ENCODE measurements at regions not wholly inside any gene's neighbourhood (a gene's known extent, or its start where the extent isn't known, plus 50 kb on each side); places are given as distances from the start of the nearest gene placed in this dataset.

DNA sequence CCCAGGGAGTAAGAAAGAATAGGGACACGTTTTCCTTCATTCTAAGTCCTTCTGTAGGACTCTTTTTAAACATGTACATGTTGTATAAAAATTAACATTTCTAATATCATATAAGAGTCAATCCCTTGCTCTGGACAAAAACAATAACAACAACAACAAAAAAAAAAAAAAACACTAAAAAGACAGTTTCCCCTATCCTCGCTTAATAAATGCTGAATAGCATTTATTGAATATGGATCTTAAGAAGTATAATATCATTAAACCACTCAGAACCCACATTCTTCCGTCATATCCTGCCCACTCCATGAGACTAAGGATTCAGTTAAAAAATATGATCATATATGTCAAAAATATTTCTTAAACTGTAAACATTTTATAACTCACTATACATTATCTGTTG lies 145.1 kb downstream of the AQP9 start:
- Histone ChIP-seq H3K4me1 (peaks cover 13% of the 10 kb centered on the region), H3K36me3 (ENCODE audit: control insufficient read depth, insufficient read depth, low read length) (no peaks in the 10 kb centered on the region), H3K4me3 (ENCODE audit: low read depth, low read length) (no peak overlapping the region), H3K9me3 (no peaks in the 10 kb centered on the region), H3K27me3 (replicated peaks; ENCODE audit: control insufficient read depth, insufficient read depth, low read length) (no peaks in the 10 kb centered on the region)
- no peak for DNase-seq
- BruUV-seq (replicated peaks), result no TSS peak
- Mint-ChIP-seq H3K4me3 (ENCODE audit: unreplicated experiment) (no peak overlapping the region), H3K27ac (ENCODE audit: unreplicated experiment) (no peak overlapping the region), H3K27me3 (ENCODE audit: insufficient read depth, unreplicated experiment) (no peaks in the 10 kb centered on the region), H3K4me1 (ENCODE audit: low read depth, unreplicated experiment) (peaks cover 14% of the 10 kb centered on the region), H3K36me3 (ENCODE audit: insufficient read depth, unreplicated experiment) (no peaks in the 10 kb centered on the region), H3K9me3 (ENCODE audit: unreplicated experiment) (no peaks in the 10 kb centered on the region)
- TF ChIP-seq, protein P1, sequence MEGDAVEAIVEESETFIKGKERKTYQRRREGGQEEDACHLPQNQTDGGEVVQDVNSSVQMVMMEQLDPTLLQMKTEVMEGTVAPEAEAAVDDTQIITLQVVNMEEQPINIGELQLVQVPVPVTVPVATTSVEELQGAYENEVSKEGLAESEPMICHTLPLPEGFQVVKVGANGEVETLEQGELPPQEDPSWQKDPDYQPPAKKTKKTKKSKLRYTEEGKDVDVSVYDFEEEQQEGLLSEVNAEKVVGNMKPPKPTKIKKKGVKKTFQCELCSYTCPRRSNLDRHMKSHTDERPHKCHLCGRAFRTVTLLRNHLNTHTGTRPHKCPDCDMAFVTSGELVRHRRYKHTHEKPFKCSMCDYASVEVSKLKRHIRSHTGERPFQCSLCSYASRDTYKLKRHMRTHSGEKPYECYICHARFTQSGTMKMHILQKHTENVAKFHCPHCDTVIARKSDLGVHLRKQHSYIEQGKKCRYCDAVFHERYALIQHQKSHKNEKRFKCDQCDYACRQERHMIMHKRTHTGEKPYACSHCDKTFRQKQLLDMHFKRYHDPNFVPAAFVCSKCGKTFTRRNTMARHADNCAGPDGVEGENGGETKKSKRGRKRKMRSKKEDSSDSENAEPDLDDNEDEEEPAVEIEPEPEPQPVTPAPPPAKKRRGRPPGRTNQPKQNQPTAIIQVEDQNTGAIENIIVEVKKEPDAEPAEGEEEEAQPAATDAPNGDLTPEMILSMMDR (IDR thresholded peaks at IDR 0.05; ENCODE audit: insufficient read depth in 1 of 2, low read depth in 1 of 2, low read length in 1 of 2, severe bottlenecking in 1 of 2, unreplicated experiment in 1 of 2), result no peak
- intact Hi-C loops (cut with micrococcal nuclease; ENCODE audit: unreplicated experiment), result no loop called here
- ChIA-PET CTCF (no interaction called here), POLR2A (no interaction called here)

DNA sequence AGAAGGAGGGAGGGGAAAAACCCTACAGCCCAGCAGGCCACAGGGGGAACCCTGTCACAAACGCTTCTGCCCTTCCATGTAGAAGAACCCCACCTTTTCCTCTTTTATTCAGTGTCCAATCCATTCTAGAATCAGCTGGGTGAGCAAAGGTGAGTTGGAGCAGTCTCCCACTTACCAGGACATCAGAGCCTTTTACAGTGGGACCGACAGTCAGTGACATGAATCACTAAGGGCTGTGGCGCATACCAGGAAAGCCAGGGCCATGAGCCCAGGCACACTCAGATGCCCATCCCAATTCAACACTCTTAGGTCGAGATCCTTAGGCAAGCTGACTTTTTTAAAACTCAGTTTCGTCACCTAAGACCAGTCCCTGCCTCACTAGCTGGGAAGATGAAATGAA lies 146.1 kb downstream of the AQP9 start:
- H3K36me3 ChIP-seq (ENCODE audit: control insufficient read depth, insufficient read depth, low read length), result no peaks in the 10 kb centered on the region
- no peaks in the 10 kb centered on the region for H3K27me3 Mint-ChIP-seq (ENCODE audit: insufficient read depth, unreplicated experiment)
- no peak overlapping the region for H3K27ac Mint-ChIP-seq (ENCODE audit: unreplicated experiment)
- BruUV-seq (replicated peaks), result no TSS peak
- intact Hi-C loops (cut with micrococcal nuclease; ENCODE audit: unreplicated experiment), result no loop called here
- H3K36me3 Mint-ChIP-seq (ENCODE audit: insufficient read depth, unreplicated experiment), result no peaks in the 10 kb centered on the region
- H3K4me3 Mint-ChIP-seq (ENCODE audit: unreplicated experiment), result no peak overlapping the region
- DNase-seq, result no peak
- no peaks in the 10 kb centered on the region for H3K9me3 ChIP-seq
- ChIA-PET POLR2A (no interaction called here), CTCF (no interaction called here)
- H3K27me3 ChIP-seq (replicated peaks; ENCODE audit: control insufficient read depth, insufficient read depth, low read length), result no peaks in the 10 kb centered on the region
- peaks cover 13% of the 10 kb centered on the region for H3K4me1 ChIP-seq
- H3K4me3 ChIP-seq (ENCODE audit: low read depth, low read length), result no peak overlapping the region
- H3K9me3 Mint-ChIP-seq (ENCODE audit: unreplicated experiment), result no peaks in the 10 kb centered on the region
- TF ChIP-seq, protein P1 (IDR thresholded peaks at IDR 0.05; ENCODE audit: insufficient read depth in 1 of 2, low read depth in 1 of 2, low read length in 1 of 2, severe bottlenecking in 1 of 2, unreplicated experiment in 1 of 2), result no peak
- H3K4me1 Mint-ChIP-seq (ENCODE audit: low read depth, unreplicated experiment), result peaks cover 14% of the 10 kb centered on the region

DNA sequence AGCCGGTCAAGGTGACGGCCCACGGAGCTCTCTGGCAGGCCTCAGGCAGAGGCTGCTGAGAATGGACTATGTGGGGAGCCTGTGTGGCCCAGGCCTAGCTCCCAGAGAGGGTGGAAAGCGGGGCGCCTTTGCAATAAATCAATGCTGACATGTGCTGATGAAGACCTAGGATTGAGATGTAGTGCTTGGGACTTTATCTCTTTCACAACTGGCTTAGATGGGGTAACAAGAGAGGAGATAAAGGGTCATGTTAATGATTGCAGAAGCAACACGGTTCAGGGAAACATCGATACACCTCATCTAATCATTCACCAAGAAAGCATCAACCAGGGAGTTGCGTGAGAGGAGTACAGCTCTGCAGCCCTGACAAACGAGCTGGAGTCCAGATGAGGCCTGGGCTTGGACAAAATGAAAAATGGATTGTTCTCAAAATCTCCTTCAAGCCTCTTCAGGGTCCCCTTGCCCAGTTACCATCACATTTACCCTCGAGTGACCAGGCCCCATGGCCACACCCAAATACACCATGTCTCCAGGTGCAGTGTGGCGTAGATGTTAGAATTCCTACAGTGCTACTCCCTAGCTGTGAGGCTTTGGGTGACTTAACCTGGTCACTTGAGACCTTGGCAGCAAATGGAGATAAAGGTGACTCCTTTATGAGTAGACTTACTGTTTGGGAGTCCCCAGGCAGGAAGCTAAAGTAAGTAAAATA lies 146.4 kb upstream of the LIPC start:
- no peak for DNase-seq
- CTCF ChIA-PET, result no interaction called here
- no TSS peak for BruUV-seq (replicated peaks)
- TF ChIP-seq, protein P1 (IDR thresholded peaks at IDR 0.05; ENCODE audit: insufficient read depth in 1 of 2, low read depth in 1 of 2, low read length in 1 of 2, severe bottlenecking in 1 of 2, unreplicated experiment in 1 of 2), result no peak
- Histone ChIP-seq H3K27me3 (replicated peaks; ENCODE audit: control insufficient read depth, insufficient read depth, low read length) (no peaks in the 10 kb centered on the region), H3K36me3 (ENCODE audit: control insufficient read depth, insufficient read depth, low read length) (no peaks in the 10 kb centered on the region), H3K4me3 (ENCODE audit: low read depth, low read length) (no peak overlapping the region), H3K4me1 (peaks cover 13% of the 10 kb centered on the region), H3K9me3 (no peaks in the 10 kb centered on the region)
- POLR2A ChIA-PET, result no interaction called here
- intact Hi-C loops (cut with micrococcal nuclease; ENCODE audit: unreplicated experiment), result no loop called here
- H3K27ac Mint-ChIP-seq (ENCODE audit: unreplicated experiment), result no peak overlapping the region
- no peaks in the 10 kb centered on the region for H3K9me3 Mint-ChIP-seq (ENCODE audit: unreplicated experiment)
- H3K4me3 Mint-ChIP-seq (ENCODE audit: unreplicated experiment), result no peak overlapping the region
- no peaks in the 10 kb centered on the region for H3K27me3 Mint-ChIP-seq (ENCODE audit: insufficient read depth, unreplicated experiment)
- no peaks in the 10 kb centered on the region for H3K36me3 Mint-ChIP-seq (ENCODE audit: insufficient read depth, unreplicated experiment)
- peaks cover 8% of the 10 kb centered on the region for H3K4me1 Mint-ChIP-seq (ENCODE audit: low read depth, unreplicated experiment)
